HL-60 (cell line): ENCODE measurements at regions not wholly inside any gene's neighbourhood (a gene's known extent, or its start where the extent isn't known, plus 50 kb on each side); places are given as distances from the start of the nearest gene placed in this dataset.

ENCODE experiments used
- GABPA ChIP-seq: IDR thresholded peaks from 2 replicates; pipeline ENCODE4 v1.6.1; 2012; ENCODE audit warnings: low read depth
- POLR2AphosphoS5 ChIP-seq: IDR thresholded peaks from 2 replicates; pipeline ENCODE4 v1.6.1; 2012; ENCODE audit warnings: low read depth
- TF ChIP-seq, protein P1 (sequence below): IDR thresholded peaks from one replicate; pipeline ENCODE4 v1.5.1; 2011; ENCODE audit warnings: low read length, control low read depth, inconsistent platforms; ENCODE audit not compliant: insufficient read depth
- TF ChIP-seq, protein P2 (sequence below): IDR thresholded peaks from 2 replicates; pipeline ENCODE4 v1.6.1; 2012; ENCODE audit warnings: low read depth; ENCODE audit not compliant: insufficient replicate concordance

GRCh38 chr6:166774292-166774691 is 147.2 kb upstream of the RPS6KA2 start:
- TF ChIP-seq, protein P1, sequence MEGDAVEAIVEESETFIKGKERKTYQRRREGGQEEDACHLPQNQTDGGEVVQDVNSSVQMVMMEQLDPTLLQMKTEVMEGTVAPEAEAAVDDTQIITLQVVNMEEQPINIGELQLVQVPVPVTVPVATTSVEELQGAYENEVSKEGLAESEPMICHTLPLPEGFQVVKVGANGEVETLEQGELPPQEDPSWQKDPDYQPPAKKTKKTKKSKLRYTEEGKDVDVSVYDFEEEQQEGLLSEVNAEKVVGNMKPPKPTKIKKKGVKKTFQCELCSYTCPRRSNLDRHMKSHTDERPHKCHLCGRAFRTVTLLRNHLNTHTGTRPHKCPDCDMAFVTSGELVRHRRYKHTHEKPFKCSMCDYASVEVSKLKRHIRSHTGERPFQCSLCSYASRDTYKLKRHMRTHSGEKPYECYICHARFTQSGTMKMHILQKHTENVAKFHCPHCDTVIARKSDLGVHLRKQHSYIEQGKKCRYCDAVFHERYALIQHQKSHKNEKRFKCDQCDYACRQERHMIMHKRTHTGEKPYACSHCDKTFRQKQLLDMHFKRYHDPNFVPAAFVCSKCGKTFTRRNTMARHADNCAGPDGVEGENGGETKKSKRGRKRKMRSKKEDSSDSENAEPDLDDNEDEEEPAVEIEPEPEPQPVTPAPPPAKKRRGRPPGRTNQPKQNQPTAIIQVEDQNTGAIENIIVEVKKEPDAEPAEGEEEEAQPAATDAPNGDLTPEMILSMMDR = no peak
- TF ChIP-seq, protein P2, sequence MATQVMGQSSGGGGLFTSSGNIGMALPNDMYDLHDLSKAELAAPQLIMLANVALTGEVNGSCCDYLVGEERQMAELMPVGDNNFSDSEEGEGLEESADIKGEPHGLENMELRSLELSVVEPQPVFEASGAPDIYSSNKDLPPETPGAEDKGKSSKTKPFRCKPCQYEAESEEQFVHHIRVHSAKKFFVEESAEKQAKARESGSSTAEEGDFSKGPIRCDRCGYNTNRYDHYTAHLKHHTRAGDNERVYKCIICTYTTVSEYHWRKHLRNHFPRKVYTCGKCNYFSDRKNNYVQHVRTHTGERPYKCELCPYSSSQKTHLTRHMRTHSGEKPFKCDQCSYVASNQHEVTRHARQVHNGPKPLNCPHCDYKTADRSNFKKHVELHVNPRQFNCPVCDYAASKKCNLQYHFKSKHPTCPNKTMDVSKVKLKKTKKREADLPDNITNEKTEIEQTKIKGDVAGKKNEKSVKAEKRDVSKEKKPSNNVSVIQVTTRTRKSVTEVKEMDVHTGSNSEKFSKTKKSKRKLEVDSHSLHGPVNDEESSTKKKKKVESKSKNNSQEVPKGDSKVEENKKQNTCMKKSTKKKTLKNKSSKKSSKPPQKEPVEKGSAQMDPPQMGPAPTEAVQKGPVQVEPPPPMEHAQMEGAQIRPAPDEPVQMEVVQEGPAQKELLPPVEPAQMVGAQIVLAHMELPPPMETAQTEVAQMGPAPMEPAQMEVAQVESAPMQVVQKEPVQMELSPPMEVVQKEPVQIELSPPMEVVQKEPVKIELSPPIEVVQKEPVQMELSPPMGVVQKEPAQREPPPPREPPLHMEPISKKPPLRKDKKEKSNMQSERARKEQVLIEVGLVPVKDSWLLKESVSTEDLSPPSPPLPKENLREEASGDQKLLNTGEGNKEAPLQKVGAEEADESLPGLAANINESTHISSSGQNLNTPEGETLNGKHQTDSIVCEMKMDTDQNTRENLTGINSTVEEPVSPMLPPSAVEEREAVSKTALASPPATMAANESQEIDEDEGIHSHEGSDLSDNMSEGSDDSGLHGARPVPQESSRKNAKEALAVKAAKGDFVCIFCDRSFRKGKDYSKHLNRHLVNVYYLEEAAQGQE = no peak
- no peak for TF ChIP-seq GABPA
- no peak for TF ChIP-seq POLR2AphosphoS5
